ENCODE measurements at regions not wholly inside any gene's neighbourhood (a gene's known extent, or its start where the extent isn't known, plus 50 kb on each side); places are given as distances from the start of the nearest gene placed in this dataset.

DNA sequence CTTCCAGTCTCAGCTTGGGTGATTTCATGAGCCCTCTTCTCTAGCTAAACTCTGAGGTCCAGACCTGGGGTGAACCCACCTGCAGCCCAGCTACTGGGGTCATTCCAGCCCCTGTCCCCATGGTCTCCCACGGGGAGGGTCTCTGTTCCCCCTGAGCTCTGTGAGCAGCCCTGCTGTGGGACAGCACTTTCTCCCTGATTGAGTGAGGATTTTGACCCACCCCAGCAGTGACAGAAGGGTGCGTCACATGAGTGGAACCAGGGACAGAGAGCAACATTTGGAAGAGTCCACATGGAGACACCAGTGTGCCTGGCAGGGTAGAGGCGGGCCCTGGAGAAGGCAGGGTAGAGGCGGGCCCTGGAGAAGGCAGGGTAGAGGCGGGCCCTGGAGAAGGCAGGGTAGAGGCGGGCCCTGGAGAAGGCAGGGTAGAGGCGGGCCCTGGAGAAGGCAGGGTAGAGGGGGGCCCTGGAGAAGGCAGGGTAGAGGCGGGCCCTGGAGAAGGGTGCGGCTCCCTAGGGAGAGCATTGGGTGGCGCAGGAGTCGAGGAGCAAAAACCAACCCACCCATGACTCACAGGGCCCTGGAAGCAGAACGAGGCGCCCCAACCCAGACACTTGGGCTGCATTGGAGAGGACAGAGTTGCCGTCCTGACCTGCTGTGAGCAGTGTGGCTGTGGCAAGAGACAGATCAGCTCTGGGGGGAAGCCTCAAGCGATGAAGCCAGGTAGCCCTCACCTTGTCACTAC is 227.7 kb upstream of the B3GAT1 start:
- TF ChIP-seq, protein P1, sequence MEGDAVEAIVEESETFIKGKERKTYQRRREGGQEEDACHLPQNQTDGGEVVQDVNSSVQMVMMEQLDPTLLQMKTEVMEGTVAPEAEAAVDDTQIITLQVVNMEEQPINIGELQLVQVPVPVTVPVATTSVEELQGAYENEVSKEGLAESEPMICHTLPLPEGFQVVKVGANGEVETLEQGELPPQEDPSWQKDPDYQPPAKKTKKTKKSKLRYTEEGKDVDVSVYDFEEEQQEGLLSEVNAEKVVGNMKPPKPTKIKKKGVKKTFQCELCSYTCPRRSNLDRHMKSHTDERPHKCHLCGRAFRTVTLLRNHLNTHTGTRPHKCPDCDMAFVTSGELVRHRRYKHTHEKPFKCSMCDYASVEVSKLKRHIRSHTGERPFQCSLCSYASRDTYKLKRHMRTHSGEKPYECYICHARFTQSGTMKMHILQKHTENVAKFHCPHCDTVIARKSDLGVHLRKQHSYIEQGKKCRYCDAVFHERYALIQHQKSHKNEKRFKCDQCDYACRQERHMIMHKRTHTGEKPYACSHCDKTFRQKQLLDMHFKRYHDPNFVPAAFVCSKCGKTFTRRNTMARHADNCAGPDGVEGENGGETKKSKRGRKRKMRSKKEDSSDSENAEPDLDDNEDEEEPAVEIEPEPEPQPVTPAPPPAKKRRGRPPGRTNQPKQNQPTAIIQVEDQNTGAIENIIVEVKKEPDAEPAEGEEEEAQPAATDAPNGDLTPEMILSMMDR (IDR thresholded peaks at IDR 0.05): no peak
- TF ChIP-seq POLR2A (IDR thresholded peaks at IDR 0.05): no peak
